ENCODE measurements at regions not wholly inside any gene's neighbourhood (a gene's known extent, or its start where the extent isn't known, plus 50 kb on each side); places are given as distances from the start of the nearest gene placed in this dataset.

DNA sequence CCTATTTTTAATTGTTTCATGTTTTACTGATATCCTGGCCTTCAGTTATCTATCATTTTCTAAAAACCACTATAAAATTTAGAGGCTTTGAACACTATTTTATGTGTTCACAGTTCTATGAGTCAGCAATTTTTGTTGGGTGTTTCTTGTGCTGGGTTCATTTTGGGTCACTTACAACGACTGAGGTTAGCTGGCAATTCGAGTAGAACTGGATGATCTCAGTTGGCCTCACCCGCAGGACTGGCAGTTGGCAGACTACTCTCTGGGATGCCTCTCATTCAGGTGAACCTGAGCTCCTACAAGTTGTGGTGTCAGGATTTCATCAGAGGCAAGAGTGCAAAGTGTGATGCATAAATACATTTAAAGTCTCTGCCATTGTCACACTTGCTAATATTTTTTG is 151.0 kb upstream of the PAPPA start:
- Mint-ChIP-seq H3K36me3 (ENCODE audit: unreplicated experiment) (peaks cover 2% of the 10 kb centered on the region), H3K4me3 (ENCODE audit: unreplicated experiment) (no peak overlapping the region), H3K9me3 (ENCODE audit: unreplicated experiment) (no peaks in the 10 kb centered on the region), H3K27me3 (ENCODE audit: unreplicated experiment) (no peaks in the 10 kb centered on the region), H3K27ac (ENCODE audit: unreplicated experiment) (peak overlapping the region; percentile 55), H3K4me1 (ENCODE audit: unreplicated experiment) (peaks cover 23% of the 10 kb centered on the region)
- DNase-seq (ENCODE audit: extremely low spot score, unreplicated experiment), result no peak
- no peak for TF ChIP-seq CTCF (IDR thresholded peaks at IDR 0.05)

DNA sequence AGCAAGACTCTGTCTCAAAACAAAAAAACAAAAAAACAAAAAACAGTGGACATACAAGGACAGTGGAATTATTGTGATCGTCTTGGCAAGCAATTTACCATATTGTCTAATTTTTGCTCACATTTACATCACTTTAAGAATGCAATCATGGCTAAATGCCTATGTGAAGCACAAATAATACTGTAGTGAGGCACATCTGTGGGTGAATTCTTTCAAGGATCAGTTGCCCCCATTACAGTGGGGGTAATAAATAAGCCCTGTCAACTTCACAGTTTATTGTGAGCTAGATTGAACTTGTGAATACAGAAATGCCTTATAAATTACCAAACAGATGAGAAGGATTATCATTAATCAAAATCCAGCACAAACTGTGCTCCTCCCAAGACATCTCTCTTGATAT is 150.2 kb upstream of the PAPPA start:
- peaks cover 2% of the 10 kb centered on the region for H3K36me3 Mint-ChIP-seq (ENCODE audit: unreplicated experiment)
- peaks cover 24% of the 10 kb centered on the region for H3K4me1 Mint-ChIP-seq (ENCODE audit: unreplicated experiment)
- no peaks in the 10 kb centered on the region for H3K9me3 Mint-ChIP-seq (ENCODE audit: unreplicated experiment)

GRCh38 chr9:116005205-116005604 is 148.4 kb upstream of the PAPPA start:
- Mint-ChIP-seq H3K27ac (ENCODE audit: unreplicated experiment) (no peak overlapping the region), H3K36me3 (ENCODE audit: unreplicated experiment) (peaks cover 2% of the 10 kb centered on the region), H3K9me3 (ENCODE audit: unreplicated experiment) (peaks cover 9% of the 10 kb centered on the region), H3K4me1 (ENCODE audit: unreplicated experiment) (peaks cover 12% of the 10 kb centered on the region), H3K27me3 (ENCODE audit: unreplicated experiment) (no peaks in the 10 kb centered on the region), H3K4me3 (ENCODE audit: unreplicated experiment) (no peak overlapping the region)
- TF ChIP-seq CTCF (IDR thresholded peaks at IDR 0.05), result no peak
- DNase-seq (ENCODE audit: extremely low spot score, unreplicated experiment), result no peak

More for the DNA sequence above, 150.2 kb upstream of the PAPPA start:
- H3K27me3 Mint-ChIP-seq (ENCODE audit: unreplicated experiment), result no peaks in the 10 kb centered on the region
- H3K27ac Mint-ChIP-seq (ENCODE audit: unreplicated experiment), result no peak overlapping the region
- DNase-seq (ENCODE audit: extremely low spot score, unreplicated experiment), result no peak
- no peak for TF ChIP-seq CTCF (IDR thresholded peaks at IDR 0.05)
- H3K4me3 Mint-ChIP-seq (ENCODE audit: unreplicated experiment), result no peak overlapping the region

- no peak overlapping the region for H3K27ac Mint-ChIP-seq (ENCODE audit: unreplicated experiment)
These were observed 145.8 kb upstream of the PAPPA start for GRCh38 chr9:116007824-116008223.

GRCh38 chr9:116008278-116008677 is 145.3 kb upstream of the PAPPA start:
- peaks cover 5% of the 10 kb centered on the region for H3K4me1 Mint-ChIP-seq (ENCODE audit: unreplicated experiment)
- no peak for TF ChIP-seq CTCF (IDR thresholded peaks at IDR 0.05)
- no peak overlapping the region for H3K27ac Mint-ChIP-seq (ENCODE audit: unreplicated experiment)
- H3K9me3 Mint-ChIP-seq (ENCODE audit: unreplicated experiment), result peaks cover 15% of the 10 kb centered on the region
- no peaks in the 10 kb centered on the region for H3K27me3 Mint-ChIP-seq (ENCODE audit: unreplicated experiment)
- no peaks in the 10 kb centered on the region for H3K36me3 Mint-ChIP-seq (ENCODE audit: unreplicated experiment)
- DNase-seq (ENCODE audit: extremely low spot score, unreplicated experiment), result no peak
- no peak overlapping the region for H3K4me3 Mint-ChIP-seq (ENCODE audit: unreplicated experiment)

More at GRCh38 chr9:116007824-116008223, 145.8 kb upstream of the PAPPA start:
- TF ChIP-seq CTCF (IDR thresholded peaks at IDR 0.05), result no peak
- Mint-ChIP-seq H3K4me1 (ENCODE audit: unreplicated experiment) (peaks cover 5% of the 10 kb centered on the region), H3K36me3 (ENCODE audit: unreplicated experiment) (no peaks in the 10 kb centered on the region), H3K4me3 (ENCODE audit: unreplicated experiment) (no peak overlapping the region), H3K9me3 (ENCODE audit: unreplicated experiment) (peaks cover 15% of the 10 kb centered on the region), H3K27me3 (ENCODE audit: unreplicated experiment) (no peaks in the 10 kb centered on the region)
- no peak for DNase-seq (ENCODE audit: extremely low spot score, unreplicated experiment)
